ENCODE measurements at regions not wholly inside any gene's neighbourhood (a gene's known extent, or its start where the extent isn't known, plus 50 kb on each side); places are given as distances from the start of the nearest gene placed in this dataset.

DNA sequence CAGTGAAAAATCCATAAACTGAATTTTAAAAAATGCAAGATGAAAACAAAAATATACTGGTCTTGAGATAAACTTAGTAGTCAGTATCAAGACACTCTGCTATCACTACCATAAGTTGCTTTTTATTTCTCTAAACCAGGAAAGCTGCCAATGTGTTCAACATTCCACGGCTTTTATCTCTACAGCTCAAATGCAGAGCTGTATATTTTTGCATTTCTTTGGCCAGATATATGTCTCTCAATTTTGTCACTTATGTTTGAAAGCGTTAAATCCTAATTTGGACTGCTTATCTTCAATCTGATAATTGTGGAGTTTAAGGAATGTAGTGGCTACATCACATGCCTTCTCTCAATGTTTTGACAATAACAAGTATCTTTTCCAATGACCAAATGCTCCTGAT lies 609.5 kb downstream of the EPHA4 start:
- Histone ChIP-seq H3K4me1 (replicated peaks in 1 of 2) (peaks cover 0 to 5% of the 10 kb centered on the region in 2 donors), H3K9me3 (replicated peaks in 1 of 3) (no peaks in the 10 kb centered on the region), H3K27ac (no peak overlapping the region), H3K27me3 (no peaks in the 10 kb centered on the region), H3K4me3 (no peak overlapping the region), H3K36me3 (replicated peaks in 1 of 2) (no peaks in the 10 kb centered on the region)
- no peak for TF ChIP-seq POLR2A (IDR thresholded peaks at IDR 0.05)
- TF ChIP-seq, protein P1, sequence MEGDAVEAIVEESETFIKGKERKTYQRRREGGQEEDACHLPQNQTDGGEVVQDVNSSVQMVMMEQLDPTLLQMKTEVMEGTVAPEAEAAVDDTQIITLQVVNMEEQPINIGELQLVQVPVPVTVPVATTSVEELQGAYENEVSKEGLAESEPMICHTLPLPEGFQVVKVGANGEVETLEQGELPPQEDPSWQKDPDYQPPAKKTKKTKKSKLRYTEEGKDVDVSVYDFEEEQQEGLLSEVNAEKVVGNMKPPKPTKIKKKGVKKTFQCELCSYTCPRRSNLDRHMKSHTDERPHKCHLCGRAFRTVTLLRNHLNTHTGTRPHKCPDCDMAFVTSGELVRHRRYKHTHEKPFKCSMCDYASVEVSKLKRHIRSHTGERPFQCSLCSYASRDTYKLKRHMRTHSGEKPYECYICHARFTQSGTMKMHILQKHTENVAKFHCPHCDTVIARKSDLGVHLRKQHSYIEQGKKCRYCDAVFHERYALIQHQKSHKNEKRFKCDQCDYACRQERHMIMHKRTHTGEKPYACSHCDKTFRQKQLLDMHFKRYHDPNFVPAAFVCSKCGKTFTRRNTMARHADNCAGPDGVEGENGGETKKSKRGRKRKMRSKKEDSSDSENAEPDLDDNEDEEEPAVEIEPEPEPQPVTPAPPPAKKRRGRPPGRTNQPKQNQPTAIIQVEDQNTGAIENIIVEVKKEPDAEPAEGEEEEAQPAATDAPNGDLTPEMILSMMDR (IDR thresholded peaks at IDR 0.05): no peak
- 53 to 70% (median 65%) methylated on average over 2 of the region's 2 CpGs for WGBS, 4 donors
- DNase-seq: no peak
- intact Hi-C loops (cut with DNase I): no loop called here

DNA sequence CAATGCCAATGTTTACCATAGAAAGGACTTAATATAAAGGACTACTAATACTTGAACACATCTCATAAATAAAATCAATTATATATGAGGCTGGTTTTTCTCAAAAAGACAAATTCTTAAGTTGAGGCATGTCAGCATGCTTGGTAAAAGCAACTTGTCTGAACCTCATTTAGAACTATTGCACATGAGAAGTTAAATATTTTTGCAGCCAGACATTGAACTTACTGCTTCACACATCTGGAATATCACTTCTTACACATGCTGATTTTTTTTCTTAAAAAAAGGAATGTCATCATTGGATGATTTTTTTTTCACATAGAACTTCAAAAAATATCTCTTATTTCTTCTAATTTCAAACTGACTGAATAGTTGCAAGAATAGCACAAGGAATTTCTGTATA lies 609.0 kb downstream of the EPHA4 start:
- Histone ChIP-seq H3K27ac (no peak overlapping the region), H3K36me3 (replicated peaks in 1 of 2) (no peaks in the 10 kb centered on the region), H3K4me1 (replicated peaks in 1 of 2) (peaks cover 0 to 5% of the 10 kb centered on the region in 2 donors), H3K9me3 (replicated peaks in 1 of 3) (no peaks in the 10 kb centered on the region), H3K27me3 (no peaks in the 10 kb centered on the region), H3K4me3 (no peak overlapping the region)
- no peak for TF ChIP-seq POLR2A (IDR thresholded peaks at IDR 0.05)
- TF ChIP-seq, protein P1 (IDR thresholded peaks at IDR 0.05): no peak
- intact Hi-C loops (cut with DNase I): no loop called here
- DNase-seq: no peak

DNA sequence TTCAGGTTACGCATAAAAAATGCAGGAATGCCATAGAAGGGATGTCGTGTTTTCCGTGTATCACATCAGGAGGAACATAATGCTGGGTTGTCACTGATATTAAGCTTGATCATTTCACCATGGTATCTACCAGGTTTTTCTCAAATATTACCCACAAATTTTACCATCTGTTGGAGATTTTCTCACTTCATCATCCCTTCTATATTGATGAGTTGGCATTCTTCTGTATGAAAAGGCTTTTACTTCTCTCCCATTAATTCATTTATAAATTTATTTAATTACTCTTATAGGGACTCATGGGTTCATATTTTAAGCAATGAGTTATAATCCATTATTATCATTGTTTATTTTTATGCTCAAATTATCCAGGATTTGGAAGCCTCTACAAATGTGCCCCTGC lies 608.2 kb downstream of the EPHA4 start:
- intact Hi-C loops (cut with DNase I): no loop called here
- H3K27me3 ChIP-seq: no peaks in the 10 kb centered on the region
- TF ChIP-seq POLR2A (IDR thresholded peaks at IDR 0.05): no peak
- TF ChIP-seq, protein P1 (IDR thresholded peaks at IDR 0.05): no peak
- H3K4me3 ChIP-seq: no peak overlapping the region
- no peaks in the 10 kb centered on the region for H3K9me3 ChIP-seq (replicated peaks in 1 of 3)
- H3K4me1 ChIP-seq (replicated peaks in 1 of 2): peaks cover 0 to 5% of the 10 kb centered on the region in 2 donors
- DNase-seq: no peak
- H3K27ac ChIP-seq: no peak overlapping the region
- WGBS, 4 donors: 95 to 99% (median 96%) methylated on average over 3 of the region's 3 CpGs
- no peaks in the 10 kb centered on the region for H3K36me3 ChIP-seq (replicated peaks in 1 of 2)

DNA sequence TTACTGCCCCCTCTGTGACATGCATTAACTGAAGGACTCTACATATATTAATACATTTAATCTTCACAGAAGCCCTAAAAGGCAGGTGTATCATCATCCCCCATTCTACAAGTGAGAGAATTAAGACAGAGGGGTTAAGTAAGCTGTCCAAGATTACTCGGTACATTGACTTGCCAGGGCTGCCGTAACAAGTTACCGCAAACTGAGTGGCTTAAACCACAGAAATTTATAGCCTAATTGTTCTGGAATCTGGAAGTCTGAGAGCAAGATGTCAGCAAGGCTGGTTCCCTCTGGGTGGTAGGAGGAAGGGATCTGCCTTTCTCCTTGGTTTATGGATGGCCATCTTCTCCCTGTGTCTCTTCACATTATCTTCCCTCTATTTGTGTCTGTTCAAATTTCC lies 605.5 kb downstream of the EPHA4 start:
- H3K4me1 ChIP-seq (replicated peaks in 1 of 2): no peaks in the 10 kb centered on the region
- H3K27me3 ChIP-seq: no peaks in the 10 kb centered on the region
- H3K27ac ChIP-seq: no peak overlapping the region
- 80 to 87% (median 82%) methylated on average over 2 to 3 of the region's 3 CpGs for WGBS, 4 donors
- TF ChIP-seq, protein P1 (IDR thresholded peaks at IDR 0.05): no peak
- no peak for TF ChIP-seq POLR2A (IDR thresholded peaks at IDR 0.05)
- no peak overlapping the region for H3K4me3 ChIP-seq
- intact Hi-C loops (cut with DNase I): no loop called here
- no peaks in the 10 kb centered on the region for H3K36me3 ChIP-seq (replicated peaks in 1 of 2)
- no peaks in the 10 kb centered on the region for H3K9me3 ChIP-seq (replicated peaks in 1 of 3)
- no peak for DNase-seq
